HepG2 (cell line): ENCODE measurements at regions not wholly inside any gene's neighbourhood (a gene's known extent, or its start where the extent isn't known, plus 50 kb on each side); places are given as distances from the start of the nearest gene placed in this dataset.

Experiments used
- ATAC-seq: fragments of 200-7000 bp; cut with Tn5 transposase; 3 replicates; pipeline ENCODE4 v1.9.1; 2020; ENCODE audit warnings: mild to moderate bottlenecking, moderate library complexity
- BruUV-seq: library from RNA; stranded (reverse); fragments of 400-500 nt; replicated peaks from 2 replicates; lab custom pipeline; 2021; lab: Mats Ljungman, UMichigan
- CTCF ChIA-PET: fragments of 300-600 bp; formaldehyde crosslinking; extraction: SDS; loops from one replicate; lab custom pipeline; 2021; ENCODE audit warnings: low total read pairs, inconsistent platforms, low intra/inter-chr PET ratio; lab: Yijun Ruan, JAX
- POLR2A ChIA-PET: fragments of 350-600 bp; sonication (Branson Sonifier 250); formaldehyde crosslinking; loops from one replicate; lab custom pipeline; 2020; ENCODE audit warnings: antibody characterized with exemption, inconsistent platforms; lab: Yijun Ruan, JAX
- DNase-seq: peaks from one replicate; pipeline ENCODE4 v3.0.0-alpha.2; 2015; ENCODE audit warnings: low spot score
- FAIRE-seq: peaks from 3 replicates; lab custom pipeline; 2011; peaks lifted over from hg19 to GRCh38; lab: Jason Lieb, UNC
- H2AFZ ChIP-seq: one replicate; pipeline ENCODE4 v1.6.1; 2011; ENCODE audit warnings: low read length, inconsistent platforms
- H3K27ac ChIP-seq: fragments of 300-600 bp; 3 replicates; pipeline ENCODE4 v1.8.0; 2011; ENCODE audit warnings: mixed run types, mild to moderate bottlenecking, mixed read lengths, low read length, inconsistent platforms; ENCODE audit not compliant: insufficient read depth; ENCODE audit errors: extremely low read length
- H3K27me3 ChIP-seq, 2 experiments: fragments of 200-600 bp in 1 of 2; 2 replicates in 1 of 2; 3 replicates in 1 of 2; pipeline versions ENCODE4 v1.6.0 to v1.8.0; 2011; ENCODE audit warnings: low read length in 2 of 2, mild to moderate bottlenecking in 2 of 2, moderate library complexity in 2 of 2, inconsistent platforms in 1 of 2; ENCODE audit not compliant: insufficient read depth in 2 of 2, control insufficient read depth in 1 of 2
- H3K36me3 ChIP-seq, 2 experiments: fragments of 200-600 bp in 1 of 2; replicated peaks in 1 of 2; 2 replicates in 1 of 2; 3 replicates in 1 of 2; pipeline versions ENCODE4 v1.5.1 to v1.8.0; 2011; ENCODE audit warnings: low read length in 2 of 2, inconsistent platforms in 1 of 2; ENCODE audit not compliant: insufficient read depth in 2 of 2, control insufficient read depth in 1 of 2
- H3K4me1 ChIP-seq: 2 replicates; pipeline ENCODE4 v1.5.1; 2012; ENCODE audit warnings: low read length, inconsistent platforms; ENCODE audit not compliant: insufficient read depth
- H3K4me2 ChIP-seq: 2 replicates; pipeline ENCODE4 v1.6.0; 2011; ENCODE audit warnings: low read depth, low read length, inconsistent platforms
- H3K4me3 ChIP-seq, 3 experiments: fragments of 200-600 bp in 1 of 3; sonication (generic), shearing (Covaris generic) in 1 of 3; replicated peaks in 1 of 3; 2 replicates each; pipeline ENCODE4 v1.5.1; 2011 to 2016; ENCODE audit warnings: low read length in 3 of 3, inconsistent platforms in 2 of 3, low read depth in 2 of 3, mild to moderate bottlenecking in 2 of 3, control low read depth in 1 of 3, mixed read lengths in 1 of 3; ENCODE audit not compliant: insufficient read depth in 1 of 3
- H3K79me2 ChIP-seq: one replicate; pipeline ENCODE4 v1.6.1; 2011; ENCODE audit warnings: low read length, inconsistent platforms; ENCODE audit not compliant: insufficient read depth
- H3K9ac ChIP-seq: 2 replicates; pipeline ENCODE4 v1.6.0; 2011; ENCODE audit warnings: mild to moderate bottlenecking, low read depth, low read length, inconsistent platforms; ENCODE audit not compliant: insufficient read depth
- H3K9me3 ChIP-seq: 2 replicates; pipeline ENCODE4 v1.5.1; 2012; ENCODE audit warnings: mild to moderate bottlenecking, low read length
- H4K20me1 ChIP-seq: 2 replicates; pipeline ENCODE4 v1.6.0; 2011; ENCODE audit warnings: inconsistent platforms, mild to moderate bottlenecking, low read length, moderate library complexity; ENCODE audit not compliant: insufficient read depth
- FIP1L1 ChIP-seq: fragments of 200-400 bp; formaldehyde crosslinking; IDR thresholded peaks from 2 replicates; pipeline ENCODE4 v1.6.1; 2018; ENCODE audit warnings: low read depth, mild to moderate bottlenecking, low read length, moderate library complexity, borderline replicate concordance; ENCODE audit not compliant: insufficient read depth
- KAT7 ChIP-seq: IDR thresholded peaks from 2 replicates; pipeline ENCODE4 v1.6.1; 2018; ENCODE audit warnings: borderline replicate concordance, missing compliant biosample characterization
- KAT8 ChIP-seq: IDR thresholded peaks from 2 replicates; pipeline ENCODE4 v1.6.1; 2016; ENCODE audit warnings: missing genetic modification reagents, missing compliant biosample characterization
- KLF11 ChIP-seq: IDR thresholded peaks from 2 replicates; pipeline ENCODE4 v1.6.1; 2016; ENCODE audit warnings: missing compliant biosample characterization
- NFE2L1 ChIP-seq: sonication (generic); formaldehyde crosslinking; IDR thresholded peaks from 2 replicates; pipeline ENCODE4 v1.4.0; 2020; ENCODE audit warnings: missing genetic modification reagents, mild to moderate bottlenecking, borderline replicate concordance
- PHB2 ChIP-seq: fragments of 450-650 bp; IDR thresholded peaks from 2 replicates; pipeline ENCODE4 v1.6.1; 2018; ENCODE audit not compliant: partially characterized antibody
- RARA ChIP-seq: IDR thresholded peaks from 2 replicates; pipeline ENCODE4 v1.6.1; 2016; ENCODE audit warnings: missing genetic modification reagents, missing compliant biosample characterization
- ZFP36L1 ChIP-seq: sonication (generic); formaldehyde crosslinking; IDR thresholded peaks from 2 replicates; pipeline ENCODE4 v1.8.0; 2022; ENCODE audit warnings: mild to moderate bottlenecking, missing genetic modification reagents, moderate library complexity
- ZFP62 ChIP-seq: sonication (generic); formaldehyde crosslinking; IDR thresholded peaks from 2 replicates; pipeline ENCODE4 v1.4.0; 2020; ENCODE audit warnings: missing genetic modification reagents
- ZFY ChIP-seq: sonication (generic); formaldehyde crosslinking; IDR thresholded peaks from 2 replicates; pipeline ENCODE4 v1.4.0; 2020; ENCODE audit warnings: missing genetic modification reagents
- ZNF552 ChIP-seq: sonication (generic); formaldehyde crosslinking; IDR thresholded peaks from 2 replicates; pipeline ENCODE4 v1.9.0; 2022; ENCODE audit warnings: missing genetic modification reagents, mild to moderate bottlenecking, borderline replicate concordance
- ZNF589 ChIP-seq: sonication (generic); formaldehyde crosslinking; conservative IDR thresholded peaks from 2 replicates; pipeline ENCODE4 v1.8.0; 2022; ENCODE audit warnings: mild to moderate bottlenecking, moderate library complexity, missing genetic modification reagents
- ZNF674 ChIP-seq: sonication (generic); formaldehyde crosslinking; IDR thresholded peaks from 2 replicates; pipeline ENCODE4 v1.5.0; 2020; ENCODE audit warnings: low read depth, mild to moderate bottlenecking, missing genetic modification reagents
- ZNF841 ChIP-seq: sonication (generic); formaldehyde crosslinking; IDR thresholded peaks from 2 replicates; pipeline ENCODE4 v1.8.1; 2023; ENCODE audit warnings: missing genetic modification reagents, borderline replicate concordance
- ZSCAN21 ChIP-seq: sonication (generic); formaldehyde crosslinking; IDR thresholded peaks from 2 replicates; pipeline ENCODE4 v1.8.0; 2022; ENCODE audit warnings: mild to moderate bottlenecking, missing genetic modification reagents, moderate library complexity, borderline replicate concordance
- WGBS: methylation state at CpG from one replicate; pipeline ENCODE4 v1.1.6; 2017; ENCODE audit warnings: low lambda C conversion rate; 5-methylcytosine and 5-hydroxymethylcytosine counted together
- in situ Hi-C: cut with HindIII; loops from 2 replicates; pipeline ENCODE4 v1.10.0; 2017; ENCODE audit warnings: low pct_unique_long_range_greater_than_20kb; ENCODE audit not compliant: extremely low pct_ligation_motif_present
- intact Hi-C: fragments of 100-400 bp; cut with micrococcal nuclease; formaldehyde crosslinking; loops from one replicate; pipeline ENCODE4 v1.10.0; 2022; ENCODE audit not compliant: unreplicated experiment
- TF ChIP-seq, protein P1 (sequence below): sonication (generic); formaldehyde crosslinking; IDR thresholded peaks from 2 replicates; pipeline ENCODE4 v1.5.1; 2020; ENCODE audit warnings: mild to moderate bottlenecking, missing genetic modification reagents, borderline replicate concordance
- TF ChIP-seq, protein P2 (sequence below): sonication (generic); formaldehyde crosslinking; IDR thresholded peaks from 2 replicates; pipeline ENCODE4 v1.4.0; 2020; ENCODE audit warnings: missing genetic modification reagents
- TF ChIP-seq, protein P3 (sequence below): sonication (generic); formaldehyde crosslinking; IDR thresholded peaks from 2 replicates; pipeline ENCODE4 v1.5.0; 2020; ENCODE audit warnings: mild to moderate bottlenecking, missing genetic modification reagents

DNA sequence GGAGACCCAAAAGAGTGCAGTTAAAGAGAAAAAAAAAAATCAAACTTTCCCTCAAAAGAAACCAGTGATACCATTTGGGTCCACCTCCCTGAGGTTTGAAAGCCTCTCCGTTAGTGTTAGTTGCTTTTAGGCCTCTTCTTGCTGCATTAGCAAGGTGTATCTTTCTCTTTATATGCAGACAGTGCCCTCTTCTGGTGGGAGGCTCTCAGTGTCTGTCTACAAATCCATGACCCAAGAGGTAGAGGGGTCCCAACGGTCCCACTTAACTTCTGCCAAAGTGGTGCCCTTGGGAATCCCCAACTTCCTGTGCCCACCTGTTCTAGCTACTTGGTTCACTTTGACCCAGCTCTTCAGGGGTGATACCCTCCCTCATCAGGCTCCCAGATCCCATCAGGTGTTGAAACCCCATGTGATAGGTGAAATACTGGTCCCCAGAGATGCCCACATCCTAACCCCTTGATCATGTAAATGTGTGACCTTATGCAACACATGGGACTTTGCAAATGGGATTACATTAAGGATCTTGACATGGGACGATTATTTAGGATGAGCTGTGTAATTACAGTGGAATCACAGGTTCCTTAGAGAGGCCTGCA, 63.7 kb upstream of the CD99 start:
- Histone ChIP-seq H3K4me1 (no peaks in the 10 kb centered on the region), H2AFZ (no peak overlapping the region), H3K4me3 (no peak overlapping the region), H3K36me3 (peaks cover 11 to 31% of the 10 kb centered on the region in 2 experiments), H4K20me1 (no peaks in the 10 kb centered on the region), H3K27ac (no peak overlapping the region), H3K4me2 (no peak overlapping the region), H3K9me3 (peaks cover 19% of the 10 kb centered on the region; the same call in 1 of the 2 replicates), H3K9ac (no peak overlapping the region), H3K79me2 (no peaks in the 10 kb centered on the region), H3K27me3 (no peaks in the 10 kb centered on the region)
- peak; percentile 92 for ATAC-seq
- 53% methylated on average over 3 of the region's 3 CpGs for WGBS
- CTCF ChIA-PET = no interaction called here
- in situ Hi-C loops (no loop called here), intact Hi-C loops (loop anchor here (1.0 kb wide), 3 partner anchors 954 to 979 kb away; no protein-coding TSS in a partner anchor)
- POLR2A ChIA-PET = no interaction called here
- FAIRE-seq = no peak
- DNase-seq = peak; percentile 71
- BruUV-seq = no TSS peak
- TF ChIP-seq PHB2 (no peak), ZSCAN21 (no peak), ZNF674 (CRISPR knock-in tag) (no peak), KAT8 (0 out of 2 replicates have a peak, but pooled peaks have one; percentile 25), ZFP62 (CRISPR knock-in tag) (no peak), ZNF841 (CRISPR knock-in tag) (no peak), ZNF589 (CRISPR knock-in tag) (no peak), KAT7 (CRISPR knock-in tag) (no peak), NFE2L1 (CRISPR knock-in tag) (no peak), KLF11 (CRISPR knock-in tag) (no peak), FIP1L1 (no peak), RARA (CRISPR knock-in tag) (no peak), ZNF552 (CRISPR knock-in tag) (no peak), ZFY (peak; percentile 26; the same call in 1 of the 2 replicates), ZFP36L1 (CRISPR knock-in tag) (no peak)
- TF ChIP-seq, protein P1, sequence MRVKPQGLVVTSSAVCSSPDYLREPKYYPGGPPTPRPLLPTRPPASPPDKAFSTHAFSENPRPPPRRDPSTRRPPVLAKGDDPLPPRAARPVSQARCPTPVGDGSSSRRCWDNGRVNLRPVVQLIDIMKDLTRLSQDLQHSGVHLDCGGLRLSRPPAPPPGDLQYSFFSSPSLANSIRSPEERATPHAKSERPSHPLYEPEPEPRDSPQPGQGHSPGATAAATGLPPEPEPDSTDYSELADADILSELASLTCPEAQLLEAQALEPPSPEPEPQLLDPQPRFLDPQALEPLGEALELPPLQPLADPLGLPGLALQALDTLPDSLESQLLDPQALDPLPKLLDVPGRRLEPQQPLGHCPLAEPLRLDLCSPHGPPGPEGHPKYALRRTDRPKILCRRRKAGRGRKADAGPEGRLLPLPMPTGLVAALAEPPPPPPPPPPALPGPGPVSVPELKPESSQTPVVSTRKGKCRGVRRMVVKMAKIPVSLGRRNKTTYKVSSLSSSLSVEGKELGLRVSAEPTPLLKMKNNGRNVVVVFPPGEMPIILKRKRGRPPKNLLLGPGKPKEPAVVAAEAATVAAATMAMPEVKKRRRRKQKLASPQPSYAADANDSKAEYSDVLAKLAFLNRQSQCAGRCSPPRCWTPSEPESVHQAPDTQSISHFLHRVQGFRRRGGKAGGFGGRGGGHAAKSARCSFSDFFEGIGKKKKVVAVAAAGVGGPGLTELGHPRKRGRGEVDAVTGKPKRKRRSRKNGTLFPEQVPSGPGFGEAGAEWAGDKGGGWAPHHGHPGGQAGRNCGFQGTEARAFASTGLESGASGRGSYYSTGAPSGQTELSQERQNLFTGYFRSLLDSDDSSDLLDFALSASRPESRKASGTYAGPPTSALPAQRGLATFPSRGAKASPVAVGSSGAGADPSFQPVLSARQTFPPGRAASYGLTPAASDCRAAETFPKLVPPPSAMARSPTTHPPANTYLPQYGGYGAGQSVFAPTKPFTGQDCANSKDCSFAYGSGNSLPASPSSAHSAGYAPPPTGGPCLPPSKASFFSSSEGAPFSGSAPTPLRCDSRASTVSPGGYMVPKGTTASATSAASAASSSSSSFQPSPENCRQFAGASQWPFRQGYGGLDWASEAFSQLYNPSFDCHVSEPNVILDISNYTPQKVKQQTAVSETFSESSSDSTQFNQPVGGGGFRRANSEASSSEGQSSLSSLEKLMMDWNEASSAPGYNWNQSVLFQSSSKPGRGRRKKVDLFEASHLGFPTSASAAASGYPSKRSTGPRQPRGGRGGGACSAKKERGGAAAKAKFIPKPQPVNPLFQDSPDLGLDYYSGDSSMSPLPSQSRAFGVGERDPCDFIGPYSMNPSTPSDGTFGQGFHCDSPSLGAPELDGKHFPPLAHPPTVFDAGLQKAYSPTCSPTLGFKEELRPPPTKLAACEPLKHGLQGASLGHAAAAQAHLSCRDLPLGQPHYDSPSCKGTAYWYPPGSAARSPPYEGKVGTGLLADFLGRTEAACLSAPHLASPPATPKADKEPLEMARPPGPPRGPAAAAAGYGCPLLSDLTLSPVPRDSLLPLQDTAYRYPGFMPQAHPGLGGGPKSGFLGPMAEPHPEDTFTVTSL (CRISPR knock-in tag) = no peak
- TF ChIP-seq, protein P2, sequence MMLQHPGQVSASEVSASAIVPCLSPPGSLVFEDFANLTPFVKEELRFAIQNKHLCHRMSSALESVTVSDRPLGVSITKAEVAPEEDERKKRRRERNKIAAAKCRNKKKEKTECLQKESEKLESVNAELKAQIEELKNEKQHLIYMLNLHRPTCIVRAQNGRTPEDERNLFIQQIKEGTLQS (CRISPR knock-in tag) = no peak
- TF ChIP-seq, protein P3, sequence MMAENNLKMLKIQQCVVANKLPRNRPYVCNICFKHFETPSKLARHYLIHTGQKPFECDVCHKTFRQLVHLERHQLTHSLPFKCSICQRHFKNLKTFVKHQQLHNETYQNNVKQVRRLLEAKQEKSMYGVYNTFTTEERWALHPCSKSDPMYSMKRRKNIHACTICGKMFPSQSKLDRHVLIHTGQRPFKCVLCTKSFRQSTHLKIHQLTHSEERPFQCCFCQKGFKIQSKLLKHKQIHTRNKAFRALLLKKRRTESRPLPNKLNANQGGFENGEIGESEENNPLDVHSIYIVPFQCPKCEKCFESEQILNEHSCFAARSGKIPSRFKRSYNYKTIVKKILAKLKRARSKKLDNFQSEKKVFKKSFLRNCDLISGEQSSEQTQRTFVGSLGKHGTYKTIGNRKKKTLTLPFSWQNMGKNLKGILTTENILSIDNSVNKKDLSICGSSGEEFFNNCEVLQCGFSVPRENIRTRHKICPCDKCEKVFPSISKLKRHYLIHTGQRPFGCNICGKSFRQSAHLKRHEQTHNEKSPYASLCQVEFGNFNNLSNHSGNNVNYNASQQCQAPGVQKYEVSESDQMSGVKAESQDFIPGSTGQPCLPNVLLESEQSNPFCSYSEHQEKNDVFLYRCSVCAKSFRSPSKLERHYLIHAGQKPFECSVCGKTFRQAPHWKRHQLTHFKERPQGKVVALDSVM (CRISPR knock-in tag) = no peak
